Calu3 (cell line): ENCODE measurements at regions not wholly inside any gene's neighbourhood (a gene's known extent, or its start where the extent isn't known, plus 50 kb on each side); places are given as distances from the start of the nearest gene placed in this dataset.
"Not testable (repeated sequence)": the region's sequence is repeated elsewhere in the genome, so short reads cannot be mapped to it uniquely, and the experiment has no call there.

Experiments used
- BruUV-seq: library from RNA; stranded (reverse); fragments of 400-500 nt; replicated peaks from 2 replicates; lab custom pipeline; 2021; lab: Mats Ljungman, UMichigan
- CTCF ChIA-PET: fragments of 300-600 bp; sonication (Branson Sonifier 250); formaldehyde crosslinking; loops from one replicate; lab custom pipeline; 2022; ENCODE audit warnings: antibody characterized with exemption; lab: Charles Lee
- DNase-seq: peaks from one replicate; pipeline ENCODE4 v3.0.0; 2022
- H3K27ac Mint-ChIP-seq: one replicate; pipeline ENCODE4 v1.8.0; 2022; ENCODE audit warnings: mixed read lengths; ENCODE audit not compliant: unreplicated experiment
- H3K27me3 Mint-ChIP-seq: one replicate; pipeline ENCODE4 v1.8.0; 2022; ENCODE audit warnings: mixed read lengths; ENCODE audit not compliant: unreplicated experiment
- H3K36me3 Mint-ChIP-seq: one replicate; pipeline ENCODE4 v1.8.0; 2022; ENCODE audit warnings: mild to moderate bottlenecking, moderate library complexity, mixed read lengths; ENCODE audit not compliant: insufficient read depth, unreplicated experiment
- H3K4me1 Mint-ChIP-seq: one replicate; pipeline ENCODE4 v1.8.0; 2022; ENCODE audit warnings: mild to moderate bottlenecking, low read depth, mixed read lengths; ENCODE audit not compliant: unreplicated experiment
- H3K4me3 Mint-ChIP-seq: one replicate; pipeline ENCODE4 v1.8.0; 2022; ENCODE audit warnings: mild to moderate bottlenecking, low read depth, moderate library complexity, mixed read lengths; ENCODE audit not compliant: unreplicated experiment
- H3K9me3 Mint-ChIP-seq: one replicate; pipeline ENCODE4 v1.8.0; 2022; ENCODE audit warnings: low read depth, mixed read lengths; ENCODE audit not compliant: unreplicated experiment
- CTCF ChIP-seq: fragments of 200-600 bp; IDR thresholded peaks from one replicate; pipeline ENCODE4 v1.8.0; 2022; ENCODE audit warnings: antibody characterized with exemption; ENCODE audit not compliant: unreplicated experiment
- intact Hi-C: fragments of 100-400 bp; cut with micrococcal nuclease; formaldehyde crosslinking; loops from one replicate; pipeline ENCODE4 v1.10.0; 2022; ENCODE audit not compliant: unreplicated experiment

GRCh38 chr22:48718818-48719500 is 1108.7 kb downstream of the BRD1 start:
- DNase-seq, result no peak
- Mint-ChIP-seq H3K4me3 (no peak overlapping the region), H3K9me3 (peaks cover 22% of the 10 kb centered on the region), H3K4me1 (no peaks in the 10 kb centered on the region), H3K36me3 (peaks cover 5% of the 10 kb centered on the region), H3K27ac (no peak overlapping the region), H3K27me3 (no peaks in the 10 kb centered on the region)
- CTCF ChIA-PET, result no interaction called here
- BruUV-seq, result no TSS peak
- intact Hi-C loops, result no loop called here
- no peak for TF ChIP-seq CTCF

GRCh38 chr22:48717883-48718817 is 1109.5 kb downstream of the BRD1 start:
- no TSS peak for BruUV-seq
- Mint-ChIP-seq H3K27ac (no peak overlapping the region), H3K9me3 (peaks cover 19% of the 10 kb centered on the region), H3K27me3 (no peaks in the 10 kb centered on the region), H3K4me3 (no peak overlapping the region), H3K36me3 (peaks cover 5% of the 10 kb centered on the region), H3K4me1 (no peaks in the 10 kb centered on the region)
- no peak for DNase-seq
- CTCF ChIA-PET, result no interaction called here
- intact Hi-C loops, result no loop called here
- TF ChIP-seq CTCF, result no peak

- Mint-ChIP-seq H3K27ac (no peak overlapping the region), H3K9me3 (peaks cover 19% of the 10 kb centered on the region), H3K27me3 (no peaks in the 10 kb centered on the region), H3K4me3 (no peak overlapping the region), H3K4me1 (no peaks in the 10 kb centered on the region), H3K36me3 (peaks cover 5% of the 10 kb centered on the region)
- no peak for DNase-seq
- CTCF ChIA-PET, result no interaction called here
- intact Hi-C loops, result no loop called here
- no TSS peak for BruUV-seq
- TF ChIP-seq CTCF, result no peak
Measured at GRCh38 chr22:48717076-48717810, 1110.4 kb downstream of the BRD1 start.

- H3K27me3 Mint-ChIP-seq, CTCF ChIA-PET: not testable (repeated sequence)
Measured at GRCh38 chr22:48716154-48716553, 1111.5 kb downstream of the BRD1 start.

More at GRCh38 chr22:48716154-48716553, 1111.5 kb downstream of the BRD1 start:
- H3K4me1 Mint-ChIP-seq, H3K27ac Mint-ChIP-seq, DNase-seq, H3K36me3 Mint-ChIP-seq, H3K4me3 Mint-ChIP-seq, BruUV-seq, intact Hi-C loops: not testable (repeated sequence)
- H3K9me3 Mint-ChIP-seq, result peaks cover 19% of the 10 kb centered on the region
